MM.1S (cell line): ENCODE measurements at regions not wholly inside any gene's neighbourhood (a gene's known extent, or its start where the extent isn't known, plus 50 kb on each side); places are given as distances from the start of the nearest gene placed in this dataset.

Experiments used
- DNase-seq: peaks from one replicate; pipeline ENCODE4 v3.0.0-alpha.2; 2015
- H2AFZ ChIP-seq: fragments of 300-600 bp; sonication (generic); 2 replicates; pipeline ENCODE4 v1.6.0; 2016; ENCODE audit warnings: antibody characterized with exemption, low read length
- H3F3A ChIP-seq: fragments of 300-600 bp; sonication (generic); 2 replicates; pipeline ENCODE4 v1.6.1; 2016; ENCODE audit warnings: mild to moderate bottlenecking, antibody characterized with exemption, low read length, moderate library complexity, mixed read lengths; ENCODE audit not compliant: insufficient read depth
- H3K27ac ChIP-seq: fragments of 300-600 bp; sonication (generic); 2 replicates; pipeline ENCODE4 v1.5.1; 2016; ENCODE audit warnings: mild to moderate bottlenecking, low read length
- H3K27me3 ChIP-seq: fragments of 300-600 bp; sonication (generic); replicated peaks from 2 replicates; pipeline ENCODE4 v1.6.0; 2016; ENCODE audit warnings: low read length; ENCODE audit not compliant: insufficient read depth
- H3K36me3 ChIP-seq: fragments of 300-600 bp; sonication (generic); replicated peaks from 2 replicates; pipeline ENCODE4 v1.6.1; 2016; ENCODE audit warnings: mild to moderate bottlenecking, low read length, mixed read lengths; ENCODE audit not compliant: insufficient read depth
- H3K4me1 ChIP-seq: fragments of 300-600 bp; sonication (generic); 2 replicates; pipeline ENCODE4 v1.6.1; 2016; ENCODE audit warnings: low read length, mixed read lengths
- H3K4me2 ChIP-seq: fragments of 300-600 bp; sonication (generic); 2 replicates; pipeline ENCODE4 v1.6.0; 2016; ENCODE audit warnings: low read depth, low read length
- H3K4me3 ChIP-seq: fragments of 300-600 bp; sonication (generic); 2 replicates; pipeline ENCODE4 v1.5.1; 2016; ENCODE audit warnings: low read length, mixed read lengths
- H3K79me2 ChIP-seq: fragments of 300-600 bp; sonication (generic); 2 replicates; pipeline ENCODE4 v1.6.1; 2016; ENCODE audit warnings: mixed run types, low read length, mixed read lengths
- H3K9ac ChIP-seq: fragments of 300-600 bp; sonication (generic); 2 replicates; pipeline ENCODE4 v1.6.1; 2016; ENCODE audit warnings: low read length, mixed read lengths
- H3K9me2 ChIP-seq: fragments of 300-600 bp; sonication (generic); replicated peaks from 2 replicates; pipeline ENCODE4 v1.6.1; 2016; ENCODE audit warnings: mild to moderate bottlenecking, low read length, mixed read lengths; ENCODE audit not compliant: insufficient read depth
- H3K9me3 ChIP-seq: fragments of 300-600 bp; sonication (generic); replicated peaks from 2 replicates; pipeline ENCODE4 v1.6.1; 2016; ENCODE audit warnings: mild to moderate bottlenecking, low read length, mixed read lengths; ENCODE audit not compliant: insufficient read depth
- H4K20me1 ChIP-seq: fragments of 300-600 bp; sonication (generic); 2 replicates; pipeline ENCODE4 v1.6.1; 2016; ENCODE audit warnings: mild to moderate bottlenecking, low read length, moderate library complexity, mixed read lengths; ENCODE audit not compliant: insufficient read depth
- EZH2 ChIP-seq: fragments of 300-600 bp; sonication (generic); optimal IDR thresholded peaks from 2 replicates; pipeline ENCODE3; 2017; ENCODE audit warnings: low read depth, mild to moderate bottlenecking, antibody characterized with exemption, low read length, mixed read lengths
- EZH2phosphoT487 ChIP-seq: fragments of 300-600 bp; sonication (generic); IDR thresholded peaks from 2 replicates; pipeline ENCODE4 v1.6.1; 2018; ENCODE audit warnings: antibody characterized with exemption, low read length
- TF ChIP-seq, protein P1 (sequence below): fragments of 300-600 bp; sonication (generic); IDR thresholded peaks from 2 replicates; pipeline ENCODE4 v1.5.1; 2016; ENCODE audit warnings: antibody characterized with exemption, low read length, mixed read lengths

DNA sequence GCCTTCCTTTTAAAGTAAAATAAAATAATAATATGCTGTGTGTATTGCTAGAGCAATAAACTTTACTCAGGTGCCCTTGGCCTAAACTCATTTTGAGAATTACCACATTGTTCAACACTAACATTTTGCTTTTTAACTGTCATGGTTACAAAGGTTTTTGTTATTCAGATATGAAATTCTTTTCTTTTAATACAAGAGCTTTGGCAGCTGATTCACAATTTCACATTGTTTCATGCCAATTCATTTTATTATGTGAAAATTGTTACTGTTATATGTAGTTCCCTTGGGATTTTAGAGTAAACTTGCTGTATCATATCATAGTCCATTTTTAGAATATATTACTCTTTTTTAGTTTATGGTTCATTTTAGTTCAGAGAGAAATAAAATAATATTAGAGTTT is 65.8 kb upstream of the ZNF804A start:
- H4K20me1 ChIP-seq = no peaks in the 10 kb centered on the region
- no peaks in the 10 kb centered on the region for H3K9me2 ChIP-seq
- no peak overlapping the region for H3K4me3 ChIP-seq
- H3K9me3 ChIP-seq = no peaks in the 10 kb centered on the region
- no peak for DNase-seq
- no peak overlapping the region for H3K27ac ChIP-seq
- H3K79me2 ChIP-seq = no peaks in the 10 kb centered on the region
- no peak for TF ChIP-seq EZH2
- TF ChIP-seq EZH2phosphoT487 = no peak
- TF ChIP-seq, protein P1, sequence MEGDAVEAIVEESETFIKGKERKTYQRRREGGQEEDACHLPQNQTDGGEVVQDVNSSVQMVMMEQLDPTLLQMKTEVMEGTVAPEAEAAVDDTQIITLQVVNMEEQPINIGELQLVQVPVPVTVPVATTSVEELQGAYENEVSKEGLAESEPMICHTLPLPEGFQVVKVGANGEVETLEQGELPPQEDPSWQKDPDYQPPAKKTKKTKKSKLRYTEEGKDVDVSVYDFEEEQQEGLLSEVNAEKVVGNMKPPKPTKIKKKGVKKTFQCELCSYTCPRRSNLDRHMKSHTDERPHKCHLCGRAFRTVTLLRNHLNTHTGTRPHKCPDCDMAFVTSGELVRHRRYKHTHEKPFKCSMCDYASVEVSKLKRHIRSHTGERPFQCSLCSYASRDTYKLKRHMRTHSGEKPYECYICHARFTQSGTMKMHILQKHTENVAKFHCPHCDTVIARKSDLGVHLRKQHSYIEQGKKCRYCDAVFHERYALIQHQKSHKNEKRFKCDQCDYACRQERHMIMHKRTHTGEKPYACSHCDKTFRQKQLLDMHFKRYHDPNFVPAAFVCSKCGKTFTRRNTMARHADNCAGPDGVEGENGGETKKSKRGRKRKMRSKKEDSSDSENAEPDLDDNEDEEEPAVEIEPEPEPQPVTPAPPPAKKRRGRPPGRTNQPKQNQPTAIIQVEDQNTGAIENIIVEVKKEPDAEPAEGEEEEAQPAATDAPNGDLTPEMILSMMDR = no peak
- no peak overlapping the region for H3K4me2 ChIP-seq
- H3K4me1 ChIP-seq = no peaks in the 10 kb centered on the region
- no peaks in the 10 kb centered on the region for H3K27me3 ChIP-seq
- H2AFZ ChIP-seq = no peak overlapping the region
- no peaks in the 10 kb centered on the region for H3K36me3 ChIP-seq
- H3K9ac ChIP-seq = no peak overlapping the region
- H3F3A ChIP-seq = no peaks in the 10 kb centered on the region

DNA sequence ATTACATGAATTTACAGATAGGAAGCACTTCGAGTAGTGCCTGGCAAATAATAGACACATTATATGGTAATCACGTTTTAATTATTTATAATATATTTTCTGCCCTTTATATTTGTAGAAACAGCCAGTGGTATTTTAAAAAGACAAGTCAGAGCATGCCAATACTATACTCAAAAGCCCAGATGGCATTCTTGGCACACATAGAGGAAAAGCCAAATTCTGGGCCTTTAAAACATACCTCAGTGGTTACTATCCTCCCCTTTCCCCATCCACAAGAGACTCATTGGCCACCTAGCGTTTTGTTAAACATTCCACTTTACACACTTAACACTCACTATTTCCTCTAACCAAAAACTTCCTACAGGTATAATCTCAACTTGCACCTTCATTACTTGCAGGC is 63.3 kb upstream of the ZNF804A start:
- Histone ChIP-seq H3K9ac (no peak overlapping the region), H3K4me2 (no peak overlapping the region), H3K27me3 (no peaks in the 10 kb centered on the region), H3F3A (no peaks in the 10 kb centered on the region), H3K9me3 (no peaks in the 10 kb centered on the region), H2AFZ (no peak overlapping the region), H3K4me1 (no peaks in the 10 kb centered on the region), H3K9me2 (no peaks in the 10 kb centered on the region), H4K20me1 (no peaks in the 10 kb centered on the region), H3K27ac (no peak overlapping the region), H3K4me3 (no peak overlapping the region), H3K79me2 (no peaks in the 10 kb centered on the region), H3K36me3 (no peaks in the 10 kb centered on the region)
- TF ChIP-seq EZH2 (no peak), EZH2phosphoT487 (no peak)
- TF ChIP-seq, protein P1 = no peak
- no peak for DNase-seq

DNA sequence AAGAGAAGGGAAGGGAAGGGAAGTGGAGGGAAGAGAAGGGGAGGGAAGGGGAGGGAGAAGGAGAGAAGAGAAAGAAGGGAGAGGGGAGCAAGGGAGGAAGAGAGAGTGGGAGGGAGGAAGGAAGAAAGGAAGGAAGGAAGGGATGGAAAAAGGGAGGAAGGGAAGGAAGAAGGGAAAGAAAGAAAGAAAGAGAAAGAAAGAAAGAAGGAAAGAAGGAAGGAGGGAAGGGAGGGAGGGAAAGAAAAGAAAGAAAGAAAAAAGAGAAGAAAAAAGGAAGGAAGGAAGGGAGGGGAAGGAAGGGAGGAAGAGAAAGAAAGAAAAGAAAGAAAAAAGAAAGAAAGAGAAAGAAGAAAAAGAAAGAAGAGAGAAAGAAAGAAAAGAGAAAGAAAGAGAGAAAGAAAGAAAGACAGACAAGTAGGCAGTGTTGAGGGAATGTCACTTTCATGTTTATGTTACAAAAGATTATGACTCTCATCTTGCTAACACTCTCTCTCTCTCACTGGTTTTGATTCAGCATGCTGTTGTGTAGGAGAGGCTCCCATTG is 58.0 kb upstream of the ZNF804A start:
- Histone ChIP-seq H3K36me3 (no peaks in the 10 kb centered on the region), H2AFZ (no peak overlapping the region), H3K9ac (no peak overlapping the region), H3K4me1 (peaks cover 8% of the 10 kb centered on the region), H3K4me2 (no peak overlapping the region), H3K9me2 (no peaks in the 10 kb centered on the region), H3F3A (no peaks in the 10 kb centered on the region), H3K9me3 (no peaks in the 10 kb centered on the region), H3K79me2 (no peaks in the 10 kb centered on the region), H3K27ac (no peak overlapping the region), H3K4me3 (no peak overlapping the region), H4K20me1 (no peaks in the 10 kb centered on the region), H3K27me3 (no peaks in the 10 kb centered on the region)
- TF ChIP-seq EZH2phosphoT487 (no peak), EZH2 (no peak)
- TF ChIP-seq, protein P1 = no peak
- no peak for DNase-seq
